ENCODE measurements at regions not wholly inside any gene's neighbourhood (a gene's known extent, or its start where the extent isn't known, plus 50 kb on each side); places are given as distances from the start of the nearest gene placed in this dataset.

DNA sequence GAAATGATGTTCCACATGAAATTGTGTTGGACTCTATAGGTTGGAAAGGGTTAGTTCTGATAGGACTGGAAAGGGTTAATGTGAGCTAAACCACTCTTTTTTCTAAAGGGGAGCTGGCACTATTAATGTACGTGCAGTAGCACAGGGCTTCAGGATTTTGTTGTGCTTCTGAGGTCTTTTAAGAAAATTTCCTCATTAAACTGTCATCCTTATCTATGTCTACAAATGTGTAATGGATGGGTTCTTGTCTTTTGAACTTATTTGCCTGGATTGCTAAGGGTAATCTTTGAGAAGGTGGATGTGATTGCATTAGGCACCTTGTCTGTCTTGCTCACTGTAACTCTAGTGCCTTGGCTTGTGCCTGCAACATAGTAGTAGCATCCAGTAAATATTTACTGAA, 106.0 kb upstream of the SLC4A4 start:
- TF ChIP-seq, protein P1, sequence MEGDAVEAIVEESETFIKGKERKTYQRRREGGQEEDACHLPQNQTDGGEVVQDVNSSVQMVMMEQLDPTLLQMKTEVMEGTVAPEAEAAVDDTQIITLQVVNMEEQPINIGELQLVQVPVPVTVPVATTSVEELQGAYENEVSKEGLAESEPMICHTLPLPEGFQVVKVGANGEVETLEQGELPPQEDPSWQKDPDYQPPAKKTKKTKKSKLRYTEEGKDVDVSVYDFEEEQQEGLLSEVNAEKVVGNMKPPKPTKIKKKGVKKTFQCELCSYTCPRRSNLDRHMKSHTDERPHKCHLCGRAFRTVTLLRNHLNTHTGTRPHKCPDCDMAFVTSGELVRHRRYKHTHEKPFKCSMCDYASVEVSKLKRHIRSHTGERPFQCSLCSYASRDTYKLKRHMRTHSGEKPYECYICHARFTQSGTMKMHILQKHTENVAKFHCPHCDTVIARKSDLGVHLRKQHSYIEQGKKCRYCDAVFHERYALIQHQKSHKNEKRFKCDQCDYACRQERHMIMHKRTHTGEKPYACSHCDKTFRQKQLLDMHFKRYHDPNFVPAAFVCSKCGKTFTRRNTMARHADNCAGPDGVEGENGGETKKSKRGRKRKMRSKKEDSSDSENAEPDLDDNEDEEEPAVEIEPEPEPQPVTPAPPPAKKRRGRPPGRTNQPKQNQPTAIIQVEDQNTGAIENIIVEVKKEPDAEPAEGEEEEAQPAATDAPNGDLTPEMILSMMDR (IDR thresholded peaks at IDR 0.05; ENCODE audit: insufficient read depth, low read length, missing control alignments) = no peak
- no peak overlapping the region for H3K4me3 ChIP-seq (ENCODE audit: low read depth, low read length)
- ChIA-PET CTCF (no interaction called here), POLR2A (no interaction called here)
- no peak for DNase-seq (ENCODE audit: low read depth, low spot score)

DNA sequence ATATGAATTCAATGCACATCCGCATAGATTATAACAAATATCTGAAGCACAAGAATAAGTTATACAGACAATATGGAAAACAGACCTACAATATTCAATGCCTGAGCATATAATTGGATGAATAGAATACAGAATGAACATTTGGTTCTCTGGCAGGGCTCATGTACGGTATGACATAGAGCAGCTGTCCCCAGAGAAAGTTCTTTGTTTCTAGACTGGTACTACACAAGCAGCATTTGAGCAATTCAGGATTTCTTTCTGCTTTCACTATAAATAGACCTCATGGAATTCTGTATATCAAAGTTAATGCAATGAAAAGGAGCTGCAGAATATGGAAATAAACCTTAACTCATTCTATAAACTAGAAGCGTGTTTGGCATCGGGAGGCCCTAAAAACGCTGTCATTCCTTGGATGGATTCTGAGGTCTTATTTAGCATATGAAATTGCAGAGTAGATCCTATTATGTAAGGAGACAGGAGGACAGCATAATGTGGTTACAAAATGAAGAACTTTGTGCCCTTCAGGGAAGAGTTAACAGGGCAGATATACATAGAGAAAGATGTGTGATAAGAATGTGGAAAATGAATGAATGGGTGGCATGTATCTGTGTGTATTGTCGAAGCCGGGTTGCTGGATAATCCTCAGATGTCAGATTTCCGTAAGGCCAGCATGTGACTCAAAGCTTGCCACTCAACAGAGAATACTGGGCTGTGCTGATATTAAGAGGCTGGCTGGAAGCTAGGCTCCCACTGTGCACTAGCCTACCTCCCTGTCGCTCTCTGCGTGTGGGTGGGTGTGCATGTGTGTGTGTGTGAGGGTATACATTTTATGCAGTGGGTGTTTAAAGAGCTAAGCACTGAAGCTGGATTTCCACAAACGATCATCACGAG, 103.3 kb upstream of the SLC4A4 start:
- CTCF ChIA-PET = interaction anchor here (0.7 to 1.7 kb wide), 4 partner anchors 15 to 315 kb away, joined by 3 to 5 read pairs (median 3); no protein-coding TSS in a partner anchor
- DNase-seq (ENCODE audit: low read depth, low spot score) = no peak
- no peak overlapping the region for H3K4me3 ChIP-seq (ENCODE audit: low read depth, low read length)
- TF ChIP-seq, protein P1 (IDR thresholded peaks at IDR 0.05; ENCODE audit: insufficient read depth, low read length, missing control alignments) = no peak
- POLR2A ChIA-PET = no interaction called here

DNA sequence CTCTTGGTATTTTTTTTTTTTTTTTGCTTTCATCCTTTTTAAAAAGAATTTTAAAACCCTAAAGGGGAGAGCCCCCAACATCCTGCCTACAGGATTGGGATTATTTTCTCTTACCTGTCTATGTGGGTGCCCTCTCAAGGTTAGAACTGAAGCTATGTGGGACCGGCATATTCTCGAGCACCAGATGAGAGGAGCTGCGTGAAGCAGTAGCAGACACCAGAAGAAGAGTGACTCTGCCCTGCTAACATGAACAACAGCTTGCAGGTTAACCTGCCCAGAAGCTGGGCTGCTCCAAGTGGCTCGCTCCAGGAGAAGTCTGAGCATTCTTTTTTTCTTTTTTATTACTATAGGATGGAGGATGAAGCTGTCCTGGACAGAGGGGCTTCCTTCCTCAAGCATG, 102.6 kb upstream of the SLC4A4 start:
- no peak for DNase-seq (ENCODE audit: low read depth, low spot score)
- CTCF ChIA-PET = interaction anchor here (0.7 to 3.1 kb wide), 7 partner anchors 8 to 314 kb away, joined by 3 to 10 read pairs (median 3); no protein-coding TSS in a partner anchor
- no peak overlapping the region for H3K4me3 ChIP-seq (ENCODE audit: low read depth, low read length)
- POLR2A ChIA-PET = interaction anchor here (0.6 kb wide), 1 partner anchor 30 kb away, joined by 3 read pairs; no protein-coding TSS in a partner anchor
- TF ChIP-seq, protein P1 (IDR thresholded peaks at IDR 0.05; ENCODE audit: insufficient read depth, low read length, missing control alignments) = no peak

DNA sequence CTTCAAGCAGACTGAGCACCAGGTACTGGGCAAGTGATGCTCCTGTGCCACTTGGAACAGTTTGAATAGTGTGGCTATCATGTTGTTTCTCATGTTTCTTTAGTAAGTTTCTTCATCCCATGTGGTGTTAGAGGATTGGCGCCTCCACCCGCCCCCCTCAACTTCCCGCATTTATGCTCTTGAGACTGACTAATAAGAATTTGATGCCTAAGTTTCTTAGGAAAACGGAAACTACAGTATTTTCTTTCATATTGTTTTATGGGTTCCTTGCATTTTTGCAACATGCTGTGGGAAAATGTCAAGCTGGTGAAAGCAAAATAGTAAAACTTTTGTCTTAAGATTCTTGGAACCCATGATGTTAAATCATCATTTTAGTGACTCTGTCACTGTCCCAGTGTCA, 101.2 kb upstream of the SLC4A4 start:
- POLR2A ChIA-PET = no interaction called here
- no peak for DNase-seq (ENCODE audit: low read depth, low spot score)
- CTCF ChIA-PET = interaction anchor here (0.6 to 3.1 kb wide), 2 partner anchors 9 to 28 kb away, joined by 3 to 10 read pairs; no protein-coding TSS in a partner anchor
- TF ChIP-seq, protein P1 (IDR thresholded peaks at IDR 0.05; ENCODE audit: insufficient read depth, low read length, missing control alignments) = no peak
- H3K4me3 ChIP-seq (ENCODE audit: low read depth, low read length) = no peak overlapping the region

DNA sequence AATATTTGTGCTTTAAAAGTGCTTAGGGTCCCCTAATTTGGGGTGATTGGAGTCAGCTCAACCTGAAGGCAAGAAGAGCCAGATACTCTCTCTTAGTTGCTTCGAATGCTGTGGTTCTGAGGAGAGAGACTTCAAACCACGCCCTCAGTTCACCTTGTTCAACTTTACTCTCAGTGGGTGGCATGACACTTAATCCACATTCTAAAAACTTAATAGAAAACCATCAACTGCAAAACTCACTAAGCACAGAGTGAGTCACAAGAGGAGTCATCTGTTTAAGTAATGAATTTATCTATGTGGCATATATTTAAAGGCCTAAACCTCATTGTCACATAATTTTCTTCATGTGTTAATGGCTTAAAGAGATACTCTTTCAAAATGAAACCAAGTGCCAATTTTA, 99.5 kb upstream of the SLC4A4 start:
- no peak overlapping the region for H3K4me3 ChIP-seq (ENCODE audit: low read depth, low read length)
- DNase-seq (ENCODE audit: low read depth, low spot score) = no peak
- CTCF ChIA-PET = interaction anchor here (0.7 to 3.1 kb wide), 3 partner anchors 9 to 23 kb away, joined by 3 to 10 read pairs (median 4); no protein-coding TSS in a partner anchor
- TF ChIP-seq, protein P1 (IDR thresholded peaks at IDR 0.05; ENCODE audit: insufficient read depth, low read length, missing control alignments) = no peak
- POLR2A ChIA-PET = no interaction called here

DNA sequence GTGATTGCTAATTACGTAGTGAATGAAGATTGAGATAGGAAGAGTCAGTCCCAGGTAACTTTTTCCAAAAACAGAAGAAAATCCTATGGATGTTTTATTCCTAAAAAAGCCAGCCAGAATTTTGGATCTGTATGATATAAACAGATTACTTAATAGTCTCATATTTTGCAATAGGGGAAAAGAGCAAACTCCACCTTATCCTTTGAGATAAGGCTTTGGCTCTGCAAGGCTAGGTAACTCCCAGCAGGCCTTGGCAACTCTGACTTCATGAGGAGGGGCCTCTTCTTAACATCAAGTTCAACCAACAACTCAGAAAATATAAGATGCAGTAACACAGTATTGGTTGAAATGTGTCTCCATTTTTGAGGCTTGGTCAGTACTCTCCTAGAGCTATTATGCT, 98.7 kb upstream of the SLC4A4 start:
- CTCF ChIA-PET = interaction anchor here (1.6 kb wide), 1 partner anchor 9 kb away, joined by 4 read pairs; no protein-coding TSS in a partner anchor

More for the DNA sequence above, 98.7 kb upstream of the SLC4A4 start:
- TF ChIP-seq, protein P1 (IDR thresholded peaks at IDR 0.05; ENCODE audit: insufficient read depth, low read length, missing control alignments) = no peak
- POLR2A ChIA-PET = no interaction called here
- no peak overlapping the region for H3K4me3 ChIP-seq (ENCODE audit: low read depth, low read length)
- no peak for DNase-seq (ENCODE audit: low read depth, low spot score)

All from AG04449 (cell line).